Testis (tissue), 2 donors: ENCODE measurements at regions not wholly inside any gene's neighbourhood (a gene's known extent, or its start where the extent isn't known, plus 50 kb on each side); places are given as distances from the start of the nearest gene placed in this dataset.
A peak's percentile ranks its signal among the peaks of the same experiment; 100 is the strongest.
"Not testable (repeated sequence)": the region's sequence is repeated elsewhere in the genome, so short reads cannot be mapped to it uniquely, and the experiment has no call there.

Source experiments
- DNase-seq: peaks from one replicate; pipeline ENCODE4 v3.0.0-alpha.2; 2019
- H3K27ac ChIP-seq, 2 donors: fragments of 200-600 bp; sonication (generic); one replicate each; pipeline ENCODE4 v1.5.1; 2019
- H3K27me3 ChIP-seq: fragments of 200-600 bp; sonication (generic); one replicate; pipeline ENCODE4 v1.5.1; 2019
- H3K36me3 ChIP-seq: fragments of 200-600 bp; sonication (generic); one replicate; pipeline ENCODE4 v1.5.1; 2017; ENCODE audit warnings: low read depth; ENCODE audit errors: missing control alignments
- H3K4me1 ChIP-seq: fragments of 200-600 bp; sonication (generic); one replicate; pipeline ENCODE4 v1.5.1; 2019
- H3K4me3 ChIP-seq, 2 donors: fragments of 200-600 bp; sonication (generic); one replicate each; pipeline ENCODE4 v1.5.1; 2017 to 2019
- H3K9me3 ChIP-seq: fragments of 200-600 bp; sonication (generic); one replicate; pipeline ENCODE4 v1.5.1; 2017
- POLR2A ChIP-seq: fragments of 450-650 bp; IDR thresholded peaks from one replicate; pipeline ENCODE4 v1.6.1; 2017; ENCODE audit warnings: antibody characterized with exemption, mild to moderate bottlenecking, moderate library complexity
- WGBS, 2 donors: methylation state at CpG; one replicate each; pipeline ENCODE4 v1.1.5; 2018; 5-methylcytosine and 5-hydroxymethylcytosine counted together
- intact Hi-C: fragments of 100-400 bp; cut with DNase I; formaldehyde crosslinking; loops from one replicate; pipeline ENCODE4 v1.15.1; 2023; ENCODE audit warnings: low total_unique reads
- TF ChIP-seq, protein P1 (sequence below), 3 experiments: fragments of 450-650 bp in 2 of 3; fragments of 200-600 bp in 1 of 3; sonication (generic) in 1 of 3; IDR thresholded peaks; one replicate each; pipeline ENCODE4 v1.5.1; 2016 to 2019; ENCODE audit warnings: antibody characterized with exemption in 3 of 3, mild to moderate bottlenecking in 2 of 3, moderate library complexity in 1 of 3

DNA sequence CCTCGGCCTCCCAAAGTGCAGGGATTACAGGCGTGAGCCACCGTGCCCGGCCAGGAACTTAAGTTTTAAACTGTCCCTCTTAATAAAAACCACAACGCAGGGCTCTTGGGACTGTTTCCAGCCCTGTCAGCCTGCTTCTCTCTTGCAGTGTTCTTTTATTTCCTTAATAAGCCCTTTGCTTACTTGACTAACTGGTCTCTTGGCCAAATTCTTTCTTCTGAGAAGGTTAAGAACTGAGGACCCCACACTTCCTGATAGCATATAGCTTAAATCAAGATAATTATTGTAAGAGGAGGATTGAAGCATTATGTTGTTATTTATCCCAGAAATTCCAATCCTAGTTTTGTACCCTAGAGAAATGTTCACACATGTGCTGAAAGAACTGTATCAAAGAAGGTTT lies 128.2 kb upstream of the UXS1 start:
- intact Hi-C loops = no loop called here
- no peak for DNase-seq
- H3K4me3 ChIP-seq = no peak overlapping the region
- no peaks in the 10 kb centered on the region for H3K9me3 ChIP-seq
- 18 to 45% methylated on average over 5 of the region's 5 CpGs for WGBS, 2 donors
- H3K27me3 ChIP-seq = no peaks in the 10 kb centered on the region
- H3K4me1 ChIP-seq = no peaks in the 10 kb centered on the region
- H3K36me3 ChIP-seq = no peaks in the 10 kb centered on the region
- no peak overlapping the region for H3K27ac ChIP-seq
- TF ChIP-seq POLR2A = no peak
- TF ChIP-seq, protein P1, sequence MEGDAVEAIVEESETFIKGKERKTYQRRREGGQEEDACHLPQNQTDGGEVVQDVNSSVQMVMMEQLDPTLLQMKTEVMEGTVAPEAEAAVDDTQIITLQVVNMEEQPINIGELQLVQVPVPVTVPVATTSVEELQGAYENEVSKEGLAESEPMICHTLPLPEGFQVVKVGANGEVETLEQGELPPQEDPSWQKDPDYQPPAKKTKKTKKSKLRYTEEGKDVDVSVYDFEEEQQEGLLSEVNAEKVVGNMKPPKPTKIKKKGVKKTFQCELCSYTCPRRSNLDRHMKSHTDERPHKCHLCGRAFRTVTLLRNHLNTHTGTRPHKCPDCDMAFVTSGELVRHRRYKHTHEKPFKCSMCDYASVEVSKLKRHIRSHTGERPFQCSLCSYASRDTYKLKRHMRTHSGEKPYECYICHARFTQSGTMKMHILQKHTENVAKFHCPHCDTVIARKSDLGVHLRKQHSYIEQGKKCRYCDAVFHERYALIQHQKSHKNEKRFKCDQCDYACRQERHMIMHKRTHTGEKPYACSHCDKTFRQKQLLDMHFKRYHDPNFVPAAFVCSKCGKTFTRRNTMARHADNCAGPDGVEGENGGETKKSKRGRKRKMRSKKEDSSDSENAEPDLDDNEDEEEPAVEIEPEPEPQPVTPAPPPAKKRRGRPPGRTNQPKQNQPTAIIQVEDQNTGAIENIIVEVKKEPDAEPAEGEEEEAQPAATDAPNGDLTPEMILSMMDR (IDR thresholded peaks at IDR 0.05) = no peak

DNA sequence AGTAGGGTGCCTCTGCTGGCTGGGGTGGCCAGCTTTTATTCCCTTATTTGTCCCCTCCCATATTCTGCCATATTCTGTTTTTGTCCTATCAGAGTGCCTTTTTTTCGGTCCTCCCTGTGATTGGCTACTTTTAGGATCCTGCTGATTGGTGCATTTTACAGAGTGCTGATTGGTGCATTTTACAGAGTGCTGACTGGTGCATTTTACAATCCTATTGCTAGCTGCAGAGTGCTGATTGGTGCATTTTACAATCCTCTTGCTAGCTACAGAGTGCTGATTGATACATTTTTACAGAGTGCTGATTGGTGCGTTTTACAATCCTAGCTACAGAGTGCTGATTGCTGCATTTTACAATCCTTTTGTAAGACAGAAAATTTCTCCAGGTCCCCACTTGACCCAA lies 126.3 kb upstream of the UXS1 start:
- H3K4me3 ChIP-seq, H3K9me3 ChIP-seq, H3K27me3 ChIP-seq, DNase-seq, H3K36me3 ChIP-seq, intact Hi-C loops, H3K27ac ChIP-seq, H3K4me1 ChIP-seq: not testable (repeated sequence)
- 69 to 80% methylated on average over 2 of the region's 2 CpGs for WGBS, 2 donors

GRCh38 chr2:106316915-106317314 lies 122.8 kb upstream of the UXS1 start:
- no peak for DNase-seq
- WGBS, 2 donors = 74 to 78% methylated on average over 2 of the region's 2 CpGs
- intact Hi-C loops = no loop called here

GRCh38 chr2:106314444-106314843 lies 120.3 kb upstream of the UXS1 start:
- 87 to 91% methylated on average over 3 of the region's 3 CpGs for WGBS, 2 donors

More at GRCh38 chr2:106316915-106317314, 122.8 kb upstream of the UXS1 start:
- Histone ChIP-seq H3K27me3 (no peaks in the 10 kb centered on the region), H3K4me3 (no peak overlapping the region), H3K27ac (no peak overlapping the region), H3K4me1 (no peaks in the 10 kb centered on the region), H3K9me3 (no peaks in the 10 kb centered on the region), H3K36me3 (no peaks in the 10 kb centered on the region)
- no peak for TF ChIP-seq POLR2A
- TF ChIP-seq, protein P1 (IDR thresholded peaks at IDR 0.05) = no peak

DNA sequence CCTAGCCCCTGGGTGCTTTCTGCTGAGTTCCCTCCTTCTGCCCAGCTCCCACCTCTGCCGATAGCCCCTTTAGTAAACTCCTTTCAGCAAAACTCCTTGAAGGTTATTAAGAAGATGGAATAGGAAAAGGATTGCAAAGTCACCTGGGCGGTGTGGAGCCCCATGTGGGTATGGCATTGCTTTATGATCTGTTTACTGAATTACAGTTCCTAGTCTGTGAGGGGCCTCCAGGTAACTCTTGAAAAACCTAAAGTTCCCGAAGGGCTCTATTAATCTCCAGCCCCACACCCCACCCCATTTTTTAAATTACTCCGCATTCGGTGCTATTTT lies 116.9 kb upstream of the UXS1 start:
- intact Hi-C loops = no loop called here
- TF ChIP-seq, protein P1 (IDR thresholded peaks at IDR 0.05) = no peak
- no peak for TF ChIP-seq POLR2A
- Histone ChIP-seq H3K27ac (peak overlapping the region in 1 of 2 donors; percentile 41), H3K4me3 (peak overlapping the region; percentile 21 to 24), H3K27me3 (no peaks in the 10 kb centered on the region), H3K9me3 (no peaks in the 10 kb centered on the region), H3K36me3 (no peaks in the 10 kb centered on the region), H3K4me1 (no peaks in the 10 kb centered on the region)
- DNase-seq = no peak
- WGBS, 2 donors = 65 to 67% methylated on average over 5 of the region's 5 CpGs

More at GRCh38 chr2:106314444-106314843, 120.3 kb upstream of the UXS1 start:
- no peak overlapping the region for H3K27ac ChIP-seq
- DNase-seq = no peak
- intact Hi-C loops = no loop called here
- H3K36me3 ChIP-seq = no peaks in the 10 kb centered on the region
- H3K9me3 ChIP-seq = no peaks in the 10 kb centered on the region
- no peak overlapping the region for H3K4me3 ChIP-seq
- no peak for TF ChIP-seq POLR2A
- TF ChIP-seq, protein P1 (IDR thresholded peaks at IDR 0.05) = no peak
- no peaks in the 10 kb centered on the region for H3K27me3 ChIP-seq
- no peaks in the 10 kb centered on the region for H3K4me1 ChIP-seq
